ENCODE measurements at regions not wholly inside any gene's neighbourhood (a gene's known extent, or its start where the extent isn't known, plus 50 kb on each side); places are given as distances from the start of the nearest gene placed in this dataset.

DNA sequence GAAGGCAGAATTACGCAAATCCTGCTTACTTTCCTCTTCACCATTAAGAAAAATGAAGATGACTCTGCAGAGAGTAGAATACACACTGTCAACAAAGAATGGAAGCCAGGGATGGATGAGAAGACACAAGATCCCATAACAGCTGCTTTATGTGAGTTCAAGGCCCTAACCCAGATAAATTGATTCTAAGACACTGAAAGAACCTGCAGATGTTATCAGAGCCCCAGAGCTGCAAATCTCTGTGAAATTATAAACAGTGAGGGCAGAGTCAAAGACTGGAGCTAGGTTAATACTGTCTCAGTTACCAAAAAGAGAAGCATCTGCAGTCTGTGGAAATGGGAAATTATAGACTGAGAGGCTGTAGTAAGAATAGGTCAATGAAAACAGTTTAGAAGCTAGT, 320.1 kb upstream of the PKDCC start:
- DNase-seq, result no peak
- no peak overlapping the region for H3K9ac ChIP-seq (ENCODE audit: insufficient read depth, low read length, poor library complexity, severe bottlenecking)
- peaks cover 0 to 3% (median 0%) of the 10 kb centered on the region in 3 donors for H3K27me3 Mint-ChIP-seq (ENCODE audit: low read depth in 3 of 3)
- no peaks in the 10 kb centered on the region for H3K36me3 Mint-ChIP-seq
- H3K4me2 ChIP-seq (replicated peaks; ENCODE audit: extremely low read depth, low read length, poor library complexity, severe bottlenecking), result no peak overlapping the region
- no peak overlapping the region for H3K27ac ChIP-seq (ENCODE audit: low read depth in 1 of 2, low read length in 2 of 2)
- no peak overlapping the region for H2AFZ ChIP-seq (ENCODE audit: insufficient read depth, low read depth, low read length, poor library complexity, severe bottlenecking)
- TF ChIP-seq, protein P1, sequence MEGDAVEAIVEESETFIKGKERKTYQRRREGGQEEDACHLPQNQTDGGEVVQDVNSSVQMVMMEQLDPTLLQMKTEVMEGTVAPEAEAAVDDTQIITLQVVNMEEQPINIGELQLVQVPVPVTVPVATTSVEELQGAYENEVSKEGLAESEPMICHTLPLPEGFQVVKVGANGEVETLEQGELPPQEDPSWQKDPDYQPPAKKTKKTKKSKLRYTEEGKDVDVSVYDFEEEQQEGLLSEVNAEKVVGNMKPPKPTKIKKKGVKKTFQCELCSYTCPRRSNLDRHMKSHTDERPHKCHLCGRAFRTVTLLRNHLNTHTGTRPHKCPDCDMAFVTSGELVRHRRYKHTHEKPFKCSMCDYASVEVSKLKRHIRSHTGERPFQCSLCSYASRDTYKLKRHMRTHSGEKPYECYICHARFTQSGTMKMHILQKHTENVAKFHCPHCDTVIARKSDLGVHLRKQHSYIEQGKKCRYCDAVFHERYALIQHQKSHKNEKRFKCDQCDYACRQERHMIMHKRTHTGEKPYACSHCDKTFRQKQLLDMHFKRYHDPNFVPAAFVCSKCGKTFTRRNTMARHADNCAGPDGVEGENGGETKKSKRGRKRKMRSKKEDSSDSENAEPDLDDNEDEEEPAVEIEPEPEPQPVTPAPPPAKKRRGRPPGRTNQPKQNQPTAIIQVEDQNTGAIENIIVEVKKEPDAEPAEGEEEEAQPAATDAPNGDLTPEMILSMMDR (IDR thresholded peaks at IDR 0.05), result no peak
- H3K4me1 ChIP-seq (ENCODE audit: control insufficient read depth in 1 of 2, insufficient read depth in 2 of 2, low read length in 2 of 2), result no peaks in the 10 kb centered on the region
- intact Hi-C loops (cut with micrococcal nuclease), result no loop called here
- no peaks in the 10 kb centered on the region for H3K27me3 ChIP-seq (ENCODE audit: control insufficient read depth in 2 of 2, insufficient read depth in 2 of 2, low read length in 2 of 2)
- no peak overlapping the region for H3K4me3 ChIP-seq (replicated peaks in 1 of 3; ENCODE audit: low read depth in 2 of 3, low read length in 3 of 3)
- no peak overlapping the region for H3K4me3 Mint-ChIP-seq
- no peaks in the 10 kb centered on the region for H3K9me3 ChIP-seq (replicated peaks in 1 of 2; ENCODE audit: control insufficient read depth in 1 of 2, insufficient read depth in 1 of 2, low read length in 2 of 2)
- H3K79me2 ChIP-seq (ENCODE audit: insufficient read depth, low read length), result no peaks in the 10 kb centered on the region
- no peaks in the 10 kb centered on the region for H3K36me3 ChIP-seq (replicated peaks in 1 of 2; ENCODE audit: control insufficient read depth in 1 of 2, insufficient read depth in 2 of 2, low read length in 2 of 2)
- no peak overlapping the region for H3K27ac Mint-ChIP-seq
- no CpG with 5 or more reads among the region's 1 CpG for WGBS (ENCODE audit: insufficient coverage)
- H3K4me1 Mint-ChIP-seq, result no peaks in the 10 kb centered on the region
- H3K9me3 Mint-ChIP-seq, result peaks cover 0 to 5% (median 0%) of the 10 kb centered on the region in 7 donors
- H4K20me1 ChIP-seq (ENCODE audit: insufficient read depth, low read length), result no peaks in the 10 kb centered on the region

DNA sequence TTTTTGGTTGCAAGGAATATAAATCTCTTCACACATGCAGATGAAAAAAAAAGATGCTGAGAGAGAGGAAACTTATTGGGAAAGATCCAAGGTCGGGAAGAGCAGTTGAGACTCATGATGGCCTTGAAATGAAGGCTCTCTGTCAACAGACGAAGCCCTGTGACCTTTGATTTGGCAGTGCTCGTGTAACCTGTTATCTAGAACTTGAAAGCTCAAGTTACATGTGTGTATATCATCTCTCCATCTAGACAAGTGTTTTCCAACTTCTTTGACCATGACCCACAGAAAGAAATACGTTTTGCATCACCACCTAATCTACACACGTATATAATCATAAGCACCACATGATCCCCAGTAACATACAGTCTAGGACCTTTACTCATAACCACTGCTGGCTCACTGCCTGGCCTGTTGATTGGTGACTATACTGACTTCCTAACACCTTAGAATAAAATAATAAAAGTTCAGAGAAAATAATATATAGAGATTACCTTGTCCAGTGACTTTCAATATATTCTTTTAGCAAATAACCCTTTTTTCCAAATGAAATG, 319.0 kb upstream of the PKDCC start:
- Mint-ChIP-seq H3K36me3 (no peaks in the 10 kb centered on the region), H3K27me3 (ENCODE audit: low read depth in 3 of 3) (peaks cover 0 to 3% (median 0%) of the 10 kb centered on the region in 3 donors), H3K4me3 (no peak overlapping the region), H3K9me3 (peaks cover 0 to 5% (median 0%) of the 10 kb centered on the region in 7 donors), H3K27ac (no peak overlapping the region), H3K4me1 (no peaks in the 10 kb centered on the region)
- H3K36me3 ChIP-seq (replicated peaks in 1 of 2; ENCODE audit: control insufficient read depth in 1 of 2, insufficient read depth in 2 of 2, low read length in 2 of 2), result no peaks in the 10 kb centered on the region
- intact Hi-C loops (cut with micrococcal nuclease), result no loop called here
- no peaks in the 10 kb centered on the region for H3K79me2 ChIP-seq (ENCODE audit: insufficient read depth, low read length)
- H3K27me3 ChIP-seq (ENCODE audit: control insufficient read depth in 2 of 2, insufficient read depth in 2 of 2, low read length in 2 of 2), result no peaks in the 10 kb centered on the region
- 96% methylated on average over 3 of the region's 5 CpGs for WGBS (ENCODE audit: insufficient coverage)
- H3K9ac ChIP-seq (ENCODE audit: insufficient read depth, low read length, poor library complexity, severe bottlenecking), result no peak overlapping the region
- no peaks in the 10 kb centered on the region for H3K4me1 ChIP-seq (ENCODE audit: control insufficient read depth in 1 of 2, insufficient read depth in 2 of 2, low read length in 2 of 2)
- H3K9me3 ChIP-seq (replicated peaks in 1 of 2; ENCODE audit: control insufficient read depth in 1 of 2, insufficient read depth in 1 of 2, low read length in 2 of 2), result no peaks in the 10 kb centered on the region
- H4K20me1 ChIP-seq (ENCODE audit: insufficient read depth, low read length), result no peaks in the 10 kb centered on the region
- H2AFZ ChIP-seq (ENCODE audit: insufficient read depth, low read depth, low read length, poor library complexity, severe bottlenecking), result no peak overlapping the region
- TF ChIP-seq, protein P1 (IDR thresholded peaks at IDR 0.05), result no peak
- H3K27ac ChIP-seq (ENCODE audit: low read depth in 1 of 2, low read length in 2 of 2), result no peak overlapping the region
- no peak overlapping the region for H3K4me3 ChIP-seq (replicated peaks in 1 of 3; ENCODE audit: low read depth in 2 of 3, low read length in 3 of 3)
- no peak overlapping the region for H3K4me2 ChIP-seq (replicated peaks; ENCODE audit: extremely low read depth, low read length, poor library complexity, severe bottlenecking)
- DNase-seq, result no peak
